Endothelial cell of hepatic sinusoid (primary cell): ENCODE measurements at regions not wholly inside any gene's neighbourhood (a gene's known extent, or its start where the extent isn't known, plus 50 kb on each side); places are given as distances from the start of the nearest gene placed in this dataset.

Source experiments
- in situ Hi-C: cut with HindIII; loops from 2 replicates; pipeline ENCODE4 v1.10.0; 2017; ENCODE audit warnings: low sequenced_read_pairs

GRCh38 chr4:130393642-130394041 is 1297.7 kb downstream of the C4orf33 start:
- in situ Hi-C loops: no loop called here

GRCh38 chr4:130395871-130396270 is 1299.9 kb downstream of the C4orf33 start:
- in situ Hi-C loops: no loop called here

- in situ Hi-C loops: no loop called here
These were observed 1307.3 kb downstream of the C4orf33 start for GRCh38 chr4:130403221-130403620.

- in situ Hi-C loops: no loop called here
These were observed 1320.3 kb downstream of the C4orf33 start for GRCh38 chr4:130416228-130416627.

GRCh38 chr4:130419211-130419975 is 1323.4 kb downstream of the C4orf33 start:
- in situ Hi-C loops: no loop called here

GRCh38 chr4:130422261-130422660 is 1326.3 kb downstream of the C4orf33 start:
- in situ Hi-C loops: loop anchor here (5.0 kb wide), 1 partner anchor 90 kb away; no protein-coding TSS in a partner anchor

GRCh38 chr4:130424211-130424610 is 1328.3 kb downstream of the C4orf33 start:
- in situ Hi-C loops: loop anchor here (5.0 kb wide), 1 partner anchor 88 kb away; no protein-coding TSS in a partner anchor

- in situ Hi-C loops: no loop called here
These were observed 1336.3 kb downstream of the C4orf33 start for GRCh38 chr4:130432289-130432688.

- in situ Hi-C loops: no loop called here
These were observed 1353.8 kb downstream of the C4orf33 start for GRCh38 chr4:130449741-130450140.

- in situ Hi-C loops: no loop called here
These were observed 1372.4 kb downstream of the C4orf33 start for GRCh38 chr4:130468340-130468739.

GRCh38 chr4:130478406-130478805 is 1382.5 kb downstream of the C4orf33 start:
- in situ Hi-C loops: no loop called here

- in situ Hi-C loops: no loop called here
These were observed 1383.1 kb downstream of the C4orf33 start for GRCh38 chr4:130479020-130479419.

GRCh38 chr4:130479674-130480073 is 1383.7 kb downstream of the C4orf33 start:
- in situ Hi-C loops: no loop called here

GRCh38 chr4:130484826-130485225 is 1388.9 kb downstream of the C4orf33 start:
- in situ Hi-C loops: no loop called here

GRCh38 chr4:130485371-130485770 is 1389.4 kb downstream of the C4orf33 start:
- in situ Hi-C loops: no loop called here

- in situ Hi-C loops: no loop called here
These were observed 1390.2 kb downstream of the C4orf33 start for GRCh38 chr4:130486186-130486585.

GRCh38 chr4:130486841-130487240 is 1390.9 kb downstream of the C4orf33 start:
- in situ Hi-C loops: no loop called here

GRCh38 chr4:130510661-130511060 is 1414.7 kb downstream of the C4orf33 start:
- in situ Hi-C loops: loop anchor here (5.0 kb wide), 1 partner anchor 88 kb away; no protein-coding TSS in a partner anchor

- in situ Hi-C loops: loop anchor here (5.0 kb wide), 1 partner anchor 89 kb away; no protein-coding TSS in a partner anchor
These were observed 1415.8 kb downstream of the C4orf33 start for GRCh38 chr4:130511776-130512175.

- in situ Hi-C loops: no loop called here
These were observed 1428.1 kb downstream of the C4orf33 start for GRCh38 chr4:130524057-130524456.

GRCh38 chr4:130530505-130530904 is 1434.6 kb downstream of the C4orf33 start:
- in situ Hi-C loops: no loop called here

- in situ Hi-C loops: no loop called here
These were observed 1438.7 kb downstream of the C4orf33 start for GRCh38 chr4:130534651-130535050.

GRCh38 chr4:130542953-130543352 is 1447.0 kb downstream of the C4orf33 start:
- in situ Hi-C loops: no loop called here
